HUES64 (cell line): ENCODE measurements at regions not wholly inside any gene's neighbourhood (a gene's known extent, or its start where the extent isn't known, plus 50 kb on each side); places are given as distances from the start of the nearest gene placed in this dataset.

Source experiments
- H3K27ac ChIP-seq: 2 replicates; pipeline ENCODE4 v1.7.0; 2013; ENCODE audit warnings: low read depth, low read length, inconsistent platforms
- H3K27me3 ChIP-seq: 2 replicates; pipeline ENCODE4 v1.6.1; 2013; ENCODE audit warnings: mild to moderate bottlenecking, low read length; ENCODE audit not compliant: insufficient read depth
- H3K36me3 ChIP-seq: 2 replicates; pipeline ENCODE4 v1.6.1; 2013; ENCODE audit warnings: mild to moderate bottlenecking, low read length; ENCODE audit not compliant: insufficient read depth
- H3K4me1 ChIP-seq: 2 replicates; pipeline ENCODE4 v1.6.1; 2013; ENCODE audit warnings: mild to moderate bottlenecking, low read length, moderate library complexity; ENCODE audit not compliant: insufficient read depth
- H3K4me3 ChIP-seq: 2 replicates; pipeline ENCODE4 v1.5.1; 2013; ENCODE audit warnings: mild to moderate bottlenecking, low read length, moderate library complexity
- H3K9ac ChIP-seq: 2 replicates; pipeline ENCODE4 v1.6.1; 2013; ENCODE audit warnings: mild to moderate bottlenecking, low read depth, low read length
- H3K9me3 ChIP-seq: 2 replicates; pipeline ENCODE4 v1.6.1; 2013; ENCODE audit warnings: low read depth, low read length; ENCODE audit not compliant: insufficient read depth
- WGBS: fragments of 150-250, 120-280 bp; methylation state at CpG from one replicate; pipeline ENCODE4 v1.1.7; 2013; ENCODE audit warnings: missing lambda C conversion rate; 5-methylcytosine and 5-hydroxymethylcytosine counted together

- no peaks in the 10 kb centered on the region for H3K36me3 ChIP-seq
- H3K27me3 ChIP-seq, result no peaks in the 10 kb centered on the region
- H3K4me1 ChIP-seq, result no peaks in the 10 kb centered on the region
- no peak overlapping the region for H3K9ac ChIP-seq
- H3K9me3 ChIP-seq, result no peaks in the 10 kb centered on the region
- no peak overlapping the region for H3K27ac ChIP-seq
- no peak overlapping the region for H3K4me3 ChIP-seq
- 91% methylated on average over 16 of the region's 16 CpGs for WGBS
Measured at GRCh38 chr2:10504370-10504993, 56.4 kb upstream of the ODC1 start.

- Histone ChIP-seq H3K36me3 (no peaks in the 10 kb centered on the region), H3K9ac (no peak overlapping the region), H3K27ac (no peak overlapping the region), H3K4me1 (no peaks in the 10 kb centered on the region), H3K27me3 (no peaks in the 10 kb centered on the region), H3K9me3 (no peaks in the 10 kb centered on the region), H3K4me3 (no peak overlapping the region)
- 81% methylated on average over 3 of the region's 3 CpGs for WGBS
Measured at GRCh38 chr2:10502803-10503107, 54.6 kb upstream of the ODC1 start.

- Histone ChIP-seq H3K4me1 (no peaks in the 10 kb centered on the region), H3K36me3 (no peaks in the 10 kb centered on the region), H3K4me3 (no peak overlapping the region), H3K9me3 (no peaks in the 10 kb centered on the region), H3K27me3 (no peaks in the 10 kb centered on the region), H3K9ac (no peak overlapping the region), H3K27ac (no peak overlapping the region)
- WGBS, result 90% methylated on average over 20 of the region's 20 CpGs
Measured at GRCh38 chr2:10501980-10502802, 54.1 kb upstream of the ODC1 start.

GRCh38 chr2:10501451-10501961 lies 53.4 kb upstream of the ODC1 start:
- Histone ChIP-seq H3K27me3 (no peaks in the 10 kb centered on the region), H3K4me1 (no peaks in the 10 kb centered on the region), H3K27ac (no peak overlapping the region), H3K9ac (no peak overlapping the region), H3K36me3 (no peaks in the 10 kb centered on the region), H3K9me3 (no peaks in the 10 kb centered on the region), H3K4me3 (no peak overlapping the region)
- WGBS, result 91% methylated on average over 9 of the region's 9 CpGs

- Histone ChIP-seq H3K9ac (no peak overlapping the region), H3K4me1 (no peaks in the 10 kb centered on the region), H3K27ac (no peak overlapping the region), H3K9me3 (no peaks in the 10 kb centered on the region), H3K27me3 (no peaks in the 10 kb centered on the region), H3K4me3 (no peak overlapping the region), H3K36me3 (no peaks in the 10 kb centered on the region)
- 92% methylated on average over 22 of the region's 22 CpGs for WGBS
Measured at GRCh38 chr2:10500601-10501361, 52.7 kb upstream of the ODC1 start.

GRCh38 chr2:10499911-10500521 lies 51.9 kb upstream of the ODC1 start:
- H3K27ac ChIP-seq, result no peak overlapping the region
- 91% methylated on average over 16 of the region's 16 CpGs for WGBS
- H3K27me3 ChIP-seq, result no peaks in the 10 kb centered on the region

GRCh38 chr2:10499275-10499907 lies 51.3 kb upstream of the ODC1 start:
- Histone ChIP-seq H3K27ac (no peak overlapping the region), H3K9ac (no peak overlapping the region), H3K36me3 (no peaks in the 10 kb centered on the region), H3K27me3 (no peaks in the 10 kb centered on the region), H3K4me1 (no peaks in the 10 kb centered on the region), H3K4me3 (no peak overlapping the region), H3K9me3 (no peaks in the 10 kb centered on the region)
- 90% methylated on average over 14 of the region's 14 CpGs for WGBS

More at GRCh38 chr2:10499911-10500521, 51.9 kb upstream of the ODC1 start:
- H3K4me1 ChIP-seq, result no peaks in the 10 kb centered on the region
- no peak overlapping the region for H3K9ac ChIP-seq
- H3K4me3 ChIP-seq, result no peak overlapping the region
- H3K9me3 ChIP-seq, result no peaks in the 10 kb centered on the region
- no peaks in the 10 kb centered on the region for H3K36me3 ChIP-seq

- H3K27ac ChIP-seq, result no peak overlapping the region
- H3K9me3 ChIP-seq, result no peaks in the 10 kb centered on the region
- H3K36me3 ChIP-seq, result no peaks in the 10 kb centered on the region
- no peak overlapping the region for H3K4me3 ChIP-seq
- no peaks in the 10 kb centered on the region for H3K4me1 ChIP-seq
- no peaks in the 10 kb centered on the region for H3K27me3 ChIP-seq
- WGBS, result 95% methylated on average over 11 of the region's 11 CpGs
- no peak overlapping the region for H3K9ac ChIP-seq
Measured at GRCh38 chr2:10498525-10499274, 50.6 kb upstream of the ODC1 start.
